WTC11 (cell line): ENCODE measurements at regions not wholly inside any gene's neighbourhood (a gene's known extent, or its start where the extent isn't known, plus 50 kb on each side); places are given as distances from the start of the nearest gene placed in this dataset.

Experiments used
- ATAC-seq: fragments of 200-7000 bp; cut with Tn5 transposase; 2 replicates; pipeline ENCODE4 v1.10.0; 2021; ENCODE audit warnings: mild to moderate bottlenecking, moderate library complexity
- CTCF ChIA-PET: fragments of 300-600 bp; sonication (Branson Sonifier 250); formaldehyde crosslinking; loops from one replicate; lab custom pipeline; 2021; ENCODE audit warnings: antibody characterized with exemption; lab: Charles Lee
- POLR2A ChIA-PET: fragments of 350-600 bp; sonication (Branson Sonifier 250); formaldehyde crosslinking; loops from one replicate; lab custom pipeline; 2021; ENCODE audit warnings: antibody characterized with exemption; lab: Charles Lee
- DNase-seq: peaks from one replicate; pipeline ENCODE4 v3.0.0; 2021; ENCODE audit warnings: low spot score
- H3K27ac Mint-ChIP-seq: 2 replicates; pipeline ENCODE4 v1.8.0; 2021; ENCODE audit warnings: mixed read lengths
- H3K27me3 Mint-ChIP-seq: 2 replicates; pipeline ENCODE4 v1.8.0; 2021; ENCODE audit warnings: low read depth, mild to moderate bottlenecking, moderate library complexity, mixed read lengths
- H3K36me3 Mint-ChIP-seq: 2 replicates; pipeline ENCODE4 v1.8.0; 2021; ENCODE audit warnings: mixed read lengths
- H3K4me1 Mint-ChIP-seq: 2 replicates; pipeline ENCODE4 v1.8.0; 2022; ENCODE audit warnings: mixed read lengths
- H3K4me3 Mint-ChIP-seq: 2 replicates; pipeline ENCODE4 v1.8.0; 2021; ENCODE audit warnings: mild to moderate bottlenecking, moderate library complexity, mixed read lengths
- H3K9me3 Mint-ChIP-seq: 2 replicates; pipeline ENCODE4 v1.8.0; 2021; ENCODE audit warnings: mixed read lengths
- CREM ChIP-seq: sonication (generic); formaldehyde crosslinking; IDR thresholded peaks from 2 replicates; pipeline ENCODE4 v1.8.1; 2022; ENCODE audit warnings: mild to moderate bottlenecking, missing genetic modification reagents, moderate library complexity
- ELF4 ChIP-seq: sonication (generic); formaldehyde crosslinking; IDR thresholded peaks from 2 replicates; pipeline ENCODE4 v1.8.1; 2022; ENCODE audit warnings: low read depth, mild to moderate bottlenecking, moderate library complexity, missing genetic modification reagents
- EMX1 ChIP-seq: fragments of 250-450 bp; sonication (Bioruptor Pico); IDR thresholded peaks from 2 replicates; pipeline ENCODE4 v1.8.0; 2021; ENCODE audit warnings: mild to moderate bottlenecking
- GRHL2 ChIP-seq: fragments of 250-450 bp; sonication (Bioruptor Pico); IDR thresholded peaks from 2 replicates; pipeline ENCODE4 v1.8.0; 2022; ENCODE audit warnings: mild to moderate bottlenecking, moderate library complexity; ENCODE audit not compliant: insufficient replicate concordance, severe bottlenecking
- NFYB ChIP-seq: sonication (generic); formaldehyde crosslinking; conservative IDR thresholded peaks from 2 replicates; pipeline ENCODE4 v1.8.0; 2022; ENCODE audit warnings: low read depth, missing genetic modification reagents
- NR2C2 ChIP-seq: sonication (generic); formaldehyde crosslinking; IDR thresholded peaks from 2 replicates; pipeline ENCODE4 v1.8.0; 2022; ENCODE audit warnings: mild to moderate bottlenecking, missing genetic modification reagents
- NR3C1 ChIP-seq: sonication (generic); formaldehyde crosslinking; conservative IDR thresholded peaks from 2 replicates; pipeline ENCODE4 v1.8.1; 2023; ENCODE audit warnings: low read depth, mild to moderate bottlenecking, missing genetic modification reagents
- OVOL2 ChIP-seq: fragments of 250-450 bp; sonication (Bioruptor Pico); IDR thresholded peaks from 2 replicates; pipeline ENCODE4 v1.9.0; 2021; ENCODE audit warnings: mild to moderate bottlenecking, borderline replicate concordance
- PRRX2 ChIP-seq: fragments of 250-450 bp; sonication (Bioruptor Pico); IDR thresholded peaks from 2 replicates; pipeline ENCODE4 v1.8.0; 2021; ENCODE audit warnings: mild to moderate bottlenecking
- RELA ChIP-seq: sonication (generic); formaldehyde crosslinking; IDR thresholded peaks from 2 replicates; pipeline ENCODE4 v1.8.1; 2022; ENCODE audit warnings: missing genetic modification reagents, mild to moderate bottlenecking, borderline replicate concordance
- SP1 ChIP-seq: sonication (generic); formaldehyde crosslinking; conservative IDR thresholded peaks from 2 replicates; pipeline ENCODE4 v1.8.1; 2022; ENCODE audit warnings: missing genetic modification reagents
- TEAD4 ChIP-seq: sonication (generic); formaldehyde crosslinking; IDR thresholded peaks from 2 replicates; pipeline ENCODE4 v1.8.0; 2022; ENCODE audit warnings: mild to moderate bottlenecking, missing genetic modification reagents
- ZNF121 ChIP-seq: sonication (generic); formaldehyde crosslinking; IDR thresholded peaks from 2 replicates; pipeline ENCODE4 v1.8.0; 2023; ENCODE audit warnings: missing genetic modification reagents
- ZNF416 ChIP-seq: fragments of 250-450 bp; sonication (Bioruptor Pico); IDR thresholded peaks from 2 replicates; pipeline ENCODE4 v1.9.0; 2021; ENCODE audit warnings: mild to moderate bottlenecking, inconsistent platforms
- TF ChIP-seq, protein P1 (sequence below): fragments of 250-450 bp; sonication (Bioruptor Pico); conservative IDR thresholded peaks from 2 replicates; pipeline ENCODE4 v1.9.0; 2021; ENCODE audit warnings: mild to moderate bottlenecking
- TF ChIP-seq, protein P2 (sequence below): fragments of 250-450 bp; sonication (Bioruptor Pico); IDR thresholded peaks from 2 replicates; pipeline ENCODE4 v1.9.0; 2021; ENCODE audit warnings: moderate library complexity, mild to moderate bottlenecking, inconsistent platforms, borderline replicate concordance
- TF ChIP-seq, protein P3 (sequence below): sonication (generic); formaldehyde crosslinking; IDR thresholded peaks from 2 replicates; pipeline ENCODE4 v1.8.0; 2023; ENCODE audit warnings: missing genetic modification reagents, mild to moderate bottlenecking, borderline replicate concordance
- TF ChIP-seq, protein P4 (sequence below): sonication (generic); formaldehyde crosslinking; IDR thresholded peaks from 2 replicates; pipeline ENCODE4 v1.8.0; 2022; ENCODE audit warnings: mild to moderate bottlenecking, missing genetic modification reagents
- TF ChIP-seq, protein P5 (sequence below): sonication (generic); formaldehyde crosslinking; IDR thresholded peaks from 2 replicates; pipeline ENCODE4 v1.8.0; 2022; ENCODE audit warnings: mild to moderate bottlenecking, missing genetic modification reagents

DNA sequence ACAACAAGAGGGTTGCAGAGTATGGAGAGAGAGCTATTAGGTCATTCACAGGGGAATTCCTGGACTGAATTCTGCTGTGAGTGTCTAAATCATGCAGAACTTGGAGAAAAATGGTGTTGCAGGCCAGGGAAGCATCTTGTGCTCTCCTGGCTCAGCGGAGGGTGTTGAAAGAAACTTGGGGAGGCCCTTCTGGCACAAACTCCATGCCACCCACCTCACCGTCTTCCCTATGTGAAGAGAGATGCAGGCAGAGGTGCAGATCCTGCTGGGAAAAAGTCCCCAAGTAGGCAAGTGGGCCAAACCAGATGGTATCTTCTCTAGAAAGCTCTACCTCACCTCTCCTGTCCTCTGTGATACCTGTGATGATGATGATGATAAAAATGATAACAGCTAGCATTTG is 604.3 kb upstream of the API5 start:
- DNase-seq: no peak
- ATAC-seq: no peak
- no peaks in the 10 kb centered on the region for H3K36me3 Mint-ChIP-seq
- POLR2A ChIA-PET: no interaction called here
- CTCF ChIA-PET: no interaction called here
- no peaks in the 10 kb centered on the region for H3K9me3 Mint-ChIP-seq
- H3K4me3 Mint-ChIP-seq: no peak overlapping the region
- H3K27me3 Mint-ChIP-seq: peaks cover 6% of the 10 kb centered on the region
- no peak overlapping the region for H3K27ac Mint-ChIP-seq
- TF ChIP-seq, protein P1, sequence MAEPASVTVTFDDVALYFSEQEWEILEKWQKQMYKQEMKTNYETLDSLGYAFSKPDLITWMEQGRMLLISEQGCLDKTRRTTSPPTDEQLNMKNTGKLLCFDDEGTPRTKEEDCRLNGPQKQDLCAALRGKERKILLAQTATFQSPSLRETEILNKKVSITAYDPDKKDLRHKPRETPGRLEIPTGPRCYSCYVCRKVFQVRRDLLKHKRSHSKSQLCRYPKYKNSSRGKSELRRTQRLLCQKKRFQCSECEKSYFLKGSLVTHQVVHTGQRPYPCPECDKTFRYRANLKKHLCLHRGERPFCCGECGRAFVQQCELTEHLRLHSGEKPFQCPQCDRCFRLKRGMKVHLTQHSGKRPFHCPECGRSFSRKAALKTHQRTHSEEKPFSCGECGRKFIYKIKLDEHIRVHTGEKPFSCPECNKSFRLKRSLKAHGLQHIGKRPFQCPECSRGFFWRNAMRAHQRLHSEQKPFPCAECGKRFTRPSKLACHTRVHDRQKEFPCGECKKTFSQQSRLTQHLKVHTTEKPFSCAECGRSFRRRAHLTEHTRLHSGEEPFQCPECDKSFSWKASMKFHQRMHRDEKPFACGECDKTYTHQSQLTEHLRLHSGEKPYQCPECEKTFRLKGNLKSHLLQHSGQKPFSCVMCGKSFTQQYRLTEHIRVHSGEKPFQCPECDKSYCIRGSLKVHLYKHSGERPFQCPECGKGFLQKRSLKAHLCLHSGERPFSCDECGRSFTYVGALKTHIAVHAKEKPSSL: no peak
- TF ChIP-seq TEAD4 (CRISPR knock-in tag) (no peak), NR3C1 (CRISPR knock-in tag) (no peak), SP1 (CRISPR knock-in tag) (no peak), NFYB (CRISPR knock-in tag) (no peak), PRRX2 (no peak), EMX1 (CRISPR knock-in tag) (no peak), GRHL2 (CRISPR knock-in tag) (no peak), ELF4 (CRISPR knock-in tag) (no peak), ZNF416 (CRISPR knock-in tag) (no peak), CREM (CRISPR knock-in tag) (no peak), ZNF121 (CRISPR knock-in tag) (no peak), RELA (CRISPR knock-in tag) (no peak), OVOL2 (CRISPR knock-in tag) (no peak), NR2C2 (no peak)
- TF ChIP-seq, protein P2, sequence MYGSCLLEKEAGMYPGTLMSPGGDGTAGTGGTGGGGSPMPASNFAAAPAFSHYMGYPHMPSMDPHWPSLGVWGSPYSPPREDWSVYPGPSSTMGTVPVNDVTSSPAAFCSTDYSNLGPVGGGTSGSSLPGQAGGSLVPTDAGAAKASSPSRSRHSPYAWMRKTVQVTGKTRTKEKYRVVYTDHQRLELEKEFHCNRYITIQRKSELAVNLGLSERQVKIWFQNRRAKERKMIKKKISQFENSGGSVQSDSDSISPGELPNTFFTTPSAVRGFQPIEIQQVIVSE (CRISPR knock-in tag): no peak
- TF ChIP-seq, protein P3, sequence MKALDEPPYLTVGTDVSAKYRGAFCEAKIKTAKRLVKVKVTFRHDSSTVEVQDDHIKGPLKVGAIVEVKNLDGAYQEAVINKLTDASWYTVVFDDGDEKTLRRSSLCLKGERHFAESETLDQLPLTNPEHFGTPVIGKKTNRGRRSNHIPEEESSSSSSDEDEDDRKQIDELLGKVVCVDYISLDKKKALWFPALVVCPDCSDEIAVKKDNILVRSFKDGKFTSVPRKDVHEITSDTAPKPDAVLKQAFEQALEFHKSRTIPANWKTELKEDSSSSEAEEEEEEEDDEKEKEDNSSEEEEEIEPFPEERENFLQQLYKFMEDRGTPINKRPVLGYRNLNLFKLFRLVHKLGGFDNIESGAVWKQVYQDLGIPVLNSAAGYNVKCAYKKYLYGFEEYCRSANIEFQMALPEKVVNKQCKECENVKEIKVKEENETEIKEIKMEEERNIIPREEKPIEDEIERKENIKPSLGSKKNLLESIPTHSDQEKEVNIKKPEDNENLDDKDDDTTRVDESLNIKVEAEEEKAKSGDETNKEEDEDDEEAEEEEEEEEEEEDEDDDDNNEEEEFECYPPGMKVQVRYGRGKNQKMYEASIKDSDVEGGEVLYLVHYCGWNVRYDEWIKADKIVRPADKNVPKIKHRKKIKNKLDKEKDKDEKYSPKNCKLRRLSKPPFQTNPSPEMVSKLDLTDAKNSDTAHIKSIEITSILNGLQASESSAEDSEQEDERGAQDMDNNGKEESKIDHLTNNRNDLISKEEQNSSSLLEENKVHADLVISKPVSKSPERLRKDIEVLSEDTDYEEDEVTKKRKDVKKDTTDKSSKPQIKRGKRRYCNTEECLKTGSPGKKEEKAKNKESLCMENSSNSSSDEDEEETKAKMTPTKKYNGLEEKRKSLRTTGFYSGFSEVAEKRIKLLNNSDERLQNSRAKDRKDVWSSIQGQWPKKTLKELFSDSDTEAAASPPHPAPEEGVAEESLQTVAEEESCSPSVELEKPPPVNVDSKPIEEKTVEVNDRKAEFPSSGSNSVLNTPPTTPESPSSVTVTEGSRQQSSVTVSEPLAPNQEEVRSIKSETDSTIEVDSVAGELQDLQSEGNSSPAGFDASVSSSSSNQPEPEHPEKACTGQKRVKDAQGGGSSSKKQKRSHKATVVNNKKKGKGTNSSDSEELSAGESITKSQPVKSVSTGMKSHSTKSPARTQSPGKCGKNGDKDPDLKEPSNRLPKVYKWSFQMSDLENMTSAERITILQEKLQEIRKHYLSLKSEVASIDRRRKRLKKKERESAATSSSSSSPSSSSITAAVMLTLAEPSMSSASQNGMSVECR: no peak
- TF ChIP-seq, protein P4, sequence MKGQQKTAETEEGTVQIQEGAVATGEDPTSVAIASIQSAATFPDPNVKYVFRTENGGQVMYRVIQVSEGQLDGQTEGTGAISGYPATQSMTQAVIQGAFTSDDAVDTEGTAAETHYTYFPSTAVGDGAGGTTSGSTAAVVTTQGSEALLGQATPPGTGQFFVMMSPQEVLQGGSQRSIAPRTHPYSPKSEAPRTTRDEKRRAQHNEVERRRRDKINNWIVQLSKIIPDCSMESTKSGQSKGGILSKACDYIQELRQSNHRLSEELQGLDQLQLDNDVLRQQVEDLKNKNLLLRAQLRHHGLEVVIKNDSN (CRISPR knock-in tag): no peak
- TF ChIP-seq, protein P5, sequence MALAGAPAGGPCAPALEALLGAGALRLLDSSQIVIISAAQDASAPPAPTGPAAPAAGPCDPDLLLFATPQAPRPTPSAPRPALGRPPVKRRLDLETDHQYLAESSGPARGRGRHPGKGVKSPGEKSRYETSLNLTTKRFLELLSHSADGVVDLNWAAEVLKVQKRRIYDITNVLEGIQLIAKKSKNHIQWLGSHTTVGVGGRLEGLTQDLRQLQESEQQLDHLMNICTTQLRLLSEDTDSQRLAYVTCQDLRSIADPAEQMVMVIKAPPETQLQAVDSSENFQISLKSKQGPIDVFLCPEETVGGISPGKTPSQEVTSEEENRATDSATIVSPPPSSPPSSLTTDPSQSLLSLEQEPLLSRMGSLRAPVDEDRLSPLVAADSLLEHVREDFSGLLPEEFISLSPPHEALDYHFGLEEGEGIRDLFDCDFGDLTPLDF (CRISPR knock-in tag): no peak
- TF ChIP-seq, all 79 proteins: peak for 0
- no peaks in the 10 kb centered on the region; the same call in 1 of the 2 replicates for H3K4me1 Mint-ChIP-seq
